Stimulated activated CD8-positive, alpha-beta memory T cell treated with anti-CD3 and anti-CD28 coated beads, Interleukin-15, amount 100 ng/mL, for 1 hour (primary cell): ENCODE measurements at regions not wholly inside any gene's neighbourhood (a gene's known extent, or its start where the extent isn't known, plus 50 kb on each side); places are given as distances from the start of the nearest gene placed in this dataset.

Experiments used
- DNase-seq: peaks from one replicate; pipeline ENCODE4 v3.0.0-alpha.2; 2020; ENCODE audit warnings: low read depth

GRCh38 chr6:44715188-44715587, 327.7 kb downstream of the CDC5L start:
- DNase-seq = no peak

DNA sequence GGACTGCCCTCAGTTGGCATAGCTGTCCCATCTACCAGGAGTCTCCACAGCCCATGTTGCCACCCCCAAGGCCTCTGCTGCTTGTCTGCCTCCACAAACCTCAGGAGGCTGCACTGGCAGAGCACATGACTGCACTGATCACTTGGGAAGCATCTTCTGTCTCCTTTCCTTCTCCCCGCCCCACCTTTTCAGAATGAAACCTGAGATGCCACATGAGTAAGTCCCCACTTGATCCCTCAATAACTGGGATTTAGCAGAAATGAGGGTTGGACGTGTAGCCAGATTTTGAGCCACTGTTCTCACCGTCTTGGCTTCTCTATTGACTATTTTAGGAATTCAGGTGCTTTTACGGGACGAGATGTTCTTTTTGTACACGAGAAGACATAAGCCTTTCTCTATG, 328.4 kb downstream of the CDC5L start:
- DNase-seq = no peak

- DNase-seq = no peak
Observed at GRCh38 chr6:44717431-44717830, 329.9 kb downstream of the CDC5L start.

- no peak for DNase-seq
Observed at GRCh38 chr6:44721954-44722578, 334.6 kb downstream of the CDC5L start.

GRCh38 chr6:44722736-44723135, 335.2 kb downstream of the CDC5L start:
- DNase-seq = no peak

- DNase-seq = no peak
Observed at GRCh38 chr6:44723439-44724197, 336.1 kb downstream of the CDC5L start.

GRCh38 chr6:44725070-44725469, 337.6 kb downstream of the CDC5L start:
- no peak for DNase-seq

GRCh38 chr6:44727651-44728630, 340.4 kb downstream of the CDC5L start:
- DNase-seq = no peak

DNA sequence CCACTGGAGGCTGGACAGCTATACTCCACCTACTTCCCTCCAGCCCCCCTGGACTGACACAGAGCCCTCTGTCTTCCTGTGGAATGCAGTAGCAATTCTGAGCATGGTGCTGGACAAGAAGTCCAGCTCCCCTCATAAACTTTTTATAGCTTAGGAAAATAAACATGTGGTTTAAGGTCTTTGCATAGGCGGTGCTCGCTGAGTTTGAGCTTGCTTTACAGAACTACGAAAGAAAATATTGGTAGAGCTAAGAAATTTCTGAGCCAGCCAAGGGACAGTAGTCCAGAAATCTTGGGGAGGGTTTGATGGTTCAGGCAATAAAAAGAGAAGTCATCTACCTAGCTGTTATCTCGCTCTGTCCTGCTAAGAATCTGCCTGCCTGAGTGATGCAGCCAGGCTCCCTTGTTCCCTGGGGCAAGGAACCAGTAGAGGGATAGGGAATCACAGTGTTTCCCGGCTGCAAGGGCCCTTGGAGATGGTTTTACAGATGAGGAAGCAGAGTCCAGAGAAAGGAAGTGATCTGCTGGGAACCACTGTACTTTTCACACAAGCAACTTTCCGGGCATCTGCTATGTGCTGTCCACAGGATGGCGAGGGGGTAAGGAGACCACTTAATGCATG, 343.4 kb downstream of the CDC5L start:
- no peak for DNase-seq

DNA sequence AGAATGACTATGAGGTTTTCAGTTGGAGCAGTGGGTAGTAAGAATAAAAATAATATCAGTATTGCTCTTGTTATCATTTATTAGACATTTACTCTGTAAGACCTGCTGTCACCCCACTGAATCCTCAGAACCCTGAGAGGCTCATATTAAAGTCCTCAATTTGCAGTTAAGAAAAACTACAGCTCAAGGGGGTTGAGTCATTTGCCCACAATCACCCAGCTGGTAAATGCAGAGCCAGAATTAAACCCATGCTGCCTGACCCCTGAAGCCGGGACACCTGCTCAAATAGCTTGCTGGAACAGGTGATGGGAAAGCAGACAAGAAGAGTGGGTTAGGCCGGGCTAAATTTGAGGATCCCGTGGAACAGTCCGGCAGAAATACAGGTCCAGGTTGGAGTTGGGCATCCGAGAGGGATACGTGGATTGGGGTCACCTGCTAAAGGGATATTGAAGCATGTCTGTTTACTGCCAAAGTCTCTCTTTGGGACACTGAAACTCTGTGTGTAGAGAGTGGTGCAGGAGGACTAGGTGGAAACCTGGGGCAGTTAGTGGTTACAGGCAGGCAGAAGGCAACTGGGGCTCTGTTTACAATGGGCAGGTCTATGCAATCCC, 344.1 kb downstream of the CDC5L start:
- DNase-seq = no peak

DNA sequence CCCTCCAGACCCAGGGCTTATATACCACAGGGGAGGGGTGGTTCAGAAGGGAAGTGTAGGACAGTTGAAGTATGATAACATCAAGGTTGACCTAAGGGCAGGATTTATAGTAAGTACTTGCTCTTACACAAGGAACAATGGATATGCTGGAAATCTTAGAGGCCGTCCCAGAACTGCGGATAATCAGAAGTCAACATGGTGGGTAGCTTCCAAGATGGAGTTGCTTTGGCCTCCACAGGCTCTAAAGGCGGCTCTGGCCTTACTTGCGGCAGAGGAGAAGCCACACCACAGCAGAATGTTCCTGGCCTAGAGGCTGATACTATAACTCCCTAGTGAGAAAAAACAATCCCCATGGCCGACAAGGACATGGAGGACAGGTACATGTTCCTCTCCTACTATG, 344.7 kb downstream of the CDC5L start:
- no peak for DNase-seq

DNA sequence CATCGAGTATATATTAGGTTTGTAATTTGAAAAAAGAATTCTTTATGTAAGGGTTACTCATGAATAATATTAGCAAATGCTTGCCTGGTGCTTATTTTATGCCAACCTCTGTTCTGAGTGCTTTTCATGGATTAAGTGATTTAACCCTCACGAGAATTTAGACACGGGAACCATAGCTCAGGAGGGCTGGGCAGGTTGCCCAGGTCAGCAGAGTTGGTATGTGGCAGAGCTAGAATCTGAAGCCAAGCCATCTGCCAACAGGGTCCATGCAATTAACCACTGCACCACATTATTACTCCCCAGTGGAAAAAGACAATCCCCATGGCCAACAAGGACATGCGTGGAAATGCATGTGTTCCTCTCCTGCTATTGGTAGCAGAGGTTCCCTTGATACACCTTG, 345.6 kb downstream of the CDC5L start:
- DNase-seq = no peak

DNA sequence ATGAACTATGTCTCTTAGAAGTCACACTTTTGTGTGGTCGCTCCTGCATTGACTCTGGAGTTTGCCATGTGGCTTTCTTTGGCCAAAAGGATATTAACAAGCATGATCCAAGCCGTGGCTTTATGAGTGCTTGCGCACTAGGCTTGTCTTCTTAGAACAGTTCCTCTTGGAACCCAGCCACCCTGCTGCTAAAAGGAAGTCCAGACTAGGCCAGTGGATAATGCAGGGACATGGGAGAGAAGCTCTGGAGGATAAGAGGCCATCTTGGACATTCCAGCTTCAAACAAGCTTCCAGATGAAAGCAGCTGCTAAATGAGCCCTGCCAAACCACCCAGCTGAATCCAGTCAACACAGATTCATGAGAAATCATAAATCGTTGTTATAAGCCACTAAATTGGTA, 346.4 kb downstream of the CDC5L start:
- no peak for DNase-seq

DNA sequence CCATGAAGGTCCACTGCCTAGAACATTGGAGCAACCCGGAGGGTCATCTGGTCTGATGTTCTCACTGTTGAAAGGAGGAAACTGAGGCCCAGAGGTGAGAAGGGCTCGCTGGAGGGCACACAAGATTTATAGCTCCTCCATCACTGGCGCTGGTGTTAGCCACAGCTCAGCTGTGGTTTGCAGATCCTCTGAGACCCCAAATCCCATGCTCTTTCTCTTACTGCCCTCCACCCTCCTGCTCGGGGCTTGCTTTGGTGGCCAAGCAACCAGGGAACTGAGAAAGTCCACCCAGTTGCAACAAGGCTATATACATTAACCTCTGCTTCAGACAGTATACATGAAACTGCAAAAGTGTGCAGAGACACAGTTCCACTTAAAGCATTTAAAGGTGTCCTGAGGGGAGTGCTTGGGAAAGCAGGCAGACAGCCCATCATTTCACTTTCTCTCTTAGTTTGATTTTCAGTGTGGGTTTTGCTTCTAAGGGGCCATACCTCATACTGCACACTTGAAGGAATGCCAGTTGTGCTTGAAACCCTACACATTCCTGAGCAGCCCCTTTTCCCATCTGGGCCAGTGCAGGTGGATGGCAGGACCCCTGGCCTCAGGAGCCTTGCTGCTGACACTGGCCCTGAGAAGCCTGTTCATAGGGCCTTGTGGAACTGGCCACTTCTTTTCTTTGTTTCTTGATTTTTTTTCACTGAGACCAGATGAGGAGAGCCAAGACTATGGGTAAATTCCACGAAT, 347.6 kb downstream of the CDC5L start:
- no peak for DNase-seq

GRCh38 chr6:44735630-44735963, 348.1 kb downstream of the CDC5L start:
- no peak for DNase-seq

GRCh38 chr6:44737341-44737740, 349.8 kb downstream of the CDC5L start:
- no peak for DNase-seq

GRCh38 chr6:44737829-44738528, 350.5 kb downstream of the CDC5L start:
- no peak for DNase-seq

- DNase-seq = no peak
Observed at GRCh38 chr6:44738601-44739146, 351.2 kb downstream of the CDC5L start.

DNA sequence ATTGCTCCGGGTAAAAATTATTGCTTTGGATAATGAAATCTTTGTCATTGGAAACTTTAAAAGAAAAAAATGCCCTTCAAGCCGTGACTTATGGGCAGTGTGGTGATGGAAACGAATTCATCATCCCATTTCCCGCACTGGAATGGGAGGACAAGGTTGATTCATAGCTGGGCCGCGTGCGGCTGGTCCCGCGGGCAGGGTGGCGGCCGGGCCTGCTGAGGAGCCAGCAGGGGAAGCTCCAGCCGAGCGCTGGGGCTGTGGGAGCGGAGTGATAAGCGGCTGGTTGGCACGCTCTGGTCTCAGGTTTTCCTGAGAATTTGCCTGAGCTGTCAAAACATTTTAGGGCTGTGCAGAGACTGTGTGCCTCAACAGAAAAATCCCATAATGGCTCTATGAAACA, 351.7 kb downstream of the CDC5L start:
- no peak for DNase-seq

DNA sequence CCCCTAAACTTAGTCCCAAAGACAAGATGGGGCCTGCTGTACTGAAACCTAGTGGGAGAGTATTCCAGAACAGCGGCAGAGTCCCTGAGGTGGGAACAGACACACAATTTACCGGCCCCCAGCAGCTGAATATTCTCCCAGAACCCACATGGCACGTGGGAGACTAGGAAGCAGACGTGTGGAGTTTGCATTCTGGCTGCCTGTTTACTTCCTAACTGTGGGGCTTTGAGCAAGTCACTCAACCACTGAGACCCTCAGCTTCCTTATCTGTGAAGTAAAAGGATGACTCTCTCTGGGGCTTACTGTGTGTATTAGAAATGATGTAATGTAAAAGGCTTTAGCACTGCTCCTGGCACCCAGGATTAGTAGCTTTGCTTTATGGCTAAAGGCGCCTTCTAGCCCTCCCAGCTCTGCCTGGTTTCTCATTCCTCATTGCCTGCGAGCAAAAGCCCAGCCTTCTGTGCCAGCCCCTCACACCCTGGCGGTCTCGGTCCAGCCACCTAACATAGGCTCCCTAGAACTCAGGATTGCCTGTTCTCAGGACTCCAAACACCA, 353.1 kb downstream of the CDC5L start:
- DNase-seq = no peak
